ENCODE measurements at regions not wholly inside any gene's neighbourhood (a gene's known extent, or its start where the extent isn't known, plus 50 kb on each side); places are given as distances from the start of the nearest gene placed in this dataset.

DNA sequence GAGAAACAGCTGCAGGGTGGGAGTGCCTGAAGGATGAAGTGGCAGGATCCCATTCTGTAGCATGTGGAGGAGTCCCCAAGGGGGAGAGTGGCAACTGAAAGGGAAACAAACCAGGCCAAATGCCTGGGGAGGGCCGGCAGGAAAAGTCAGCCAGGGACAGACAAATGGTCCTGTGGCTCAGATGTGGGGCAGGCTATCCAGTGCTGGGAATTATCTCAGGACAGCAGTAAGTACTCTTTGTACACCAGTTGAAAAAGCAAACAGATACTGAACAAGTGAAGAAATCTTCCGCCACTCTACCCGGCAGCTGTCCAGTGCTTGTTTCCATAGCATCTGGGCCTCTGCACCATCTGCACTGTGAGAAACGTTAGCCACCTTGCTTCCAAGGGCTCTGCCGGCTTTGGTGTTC, 408.9 kb downstream of the LRATD1 start:
- H3K4me3 ChIP-seq, result no peak overlapping the region
- no peaks in the 10 kb centered on the region for H3K27me3 ChIP-seq
- H3K9me3 ChIP-seq, result no peaks in the 10 kb centered on the region
- H3K36me3 ChIP-seq, result no peaks in the 10 kb centered on the region
- DNase-seq, result no peak
- TF ChIP-seq, protein P1, sequence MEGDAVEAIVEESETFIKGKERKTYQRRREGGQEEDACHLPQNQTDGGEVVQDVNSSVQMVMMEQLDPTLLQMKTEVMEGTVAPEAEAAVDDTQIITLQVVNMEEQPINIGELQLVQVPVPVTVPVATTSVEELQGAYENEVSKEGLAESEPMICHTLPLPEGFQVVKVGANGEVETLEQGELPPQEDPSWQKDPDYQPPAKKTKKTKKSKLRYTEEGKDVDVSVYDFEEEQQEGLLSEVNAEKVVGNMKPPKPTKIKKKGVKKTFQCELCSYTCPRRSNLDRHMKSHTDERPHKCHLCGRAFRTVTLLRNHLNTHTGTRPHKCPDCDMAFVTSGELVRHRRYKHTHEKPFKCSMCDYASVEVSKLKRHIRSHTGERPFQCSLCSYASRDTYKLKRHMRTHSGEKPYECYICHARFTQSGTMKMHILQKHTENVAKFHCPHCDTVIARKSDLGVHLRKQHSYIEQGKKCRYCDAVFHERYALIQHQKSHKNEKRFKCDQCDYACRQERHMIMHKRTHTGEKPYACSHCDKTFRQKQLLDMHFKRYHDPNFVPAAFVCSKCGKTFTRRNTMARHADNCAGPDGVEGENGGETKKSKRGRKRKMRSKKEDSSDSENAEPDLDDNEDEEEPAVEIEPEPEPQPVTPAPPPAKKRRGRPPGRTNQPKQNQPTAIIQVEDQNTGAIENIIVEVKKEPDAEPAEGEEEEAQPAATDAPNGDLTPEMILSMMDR (IDR thresholded peaks at IDR 0.05), result no peak
- TF ChIP-seq POLR2A (IDR thresholded peaks at IDR 0.05), result no peak
- H3K27ac ChIP-seq, result peak overlapping the region; percentile 31 to 64 (median 55)
- 65 to 78% methylated on average over 5 of the region's 5 CpGs for WGBS, 2 donors
- H3K4me1 ChIP-seq, result peaks cover 0 to 6% (median 0%) of the 10 kb centered on the region in 3 donors
- intact Hi-C loops (cut with DNase I), result no loop called here

DNA sequence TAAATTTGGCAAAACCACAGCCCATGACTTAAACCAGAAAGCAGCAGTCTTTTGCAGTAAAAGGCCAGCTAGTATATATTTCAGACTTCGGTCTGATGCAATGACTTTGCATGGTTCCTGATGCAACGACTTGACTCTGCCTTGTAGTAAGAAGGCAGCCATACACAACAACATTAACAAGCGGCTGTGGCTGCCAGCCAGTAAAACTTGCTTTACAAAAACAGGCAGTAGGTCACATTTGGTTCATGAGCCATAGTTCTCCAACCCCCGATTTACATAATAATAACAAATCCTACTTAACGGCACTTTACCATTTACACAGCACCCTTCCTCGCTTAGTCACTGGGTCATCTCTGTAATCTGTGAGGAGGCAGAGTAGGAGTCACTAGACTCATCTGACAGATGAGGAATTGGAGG, 410.3 kb downstream of the LRATD1 start:
- no peaks in the 10 kb centered on the region for H3K27me3 ChIP-seq
- no peak overlapping the region for H3K4me3 ChIP-seq
- peak overlapping the region in 3 of 4 donors; percentile 55 to 69 (median 64) for H3K27ac ChIP-seq
- WGBS, 2 donors, result 29 to 44% methylated on average over 6 of the region's 6 CpGs
- H3K4me1 ChIP-seq, result peaks cover 0 to 6% (median 0%) of the 10 kb centered on the region in 3 donors
- H3K9me3 ChIP-seq, result no peaks in the 10 kb centered on the region
- intact Hi-C loops (cut with DNase I), result no loop called here
- DNase-seq, result no peak
- TF ChIP-seq POLR2A (IDR thresholded peaks at IDR 0.05), result no peak
- TF ChIP-seq, protein P1 (IDR thresholded peaks at IDR 0.05), result no peak
- H3K36me3 ChIP-seq, result no peaks in the 10 kb centered on the region

DNA sequence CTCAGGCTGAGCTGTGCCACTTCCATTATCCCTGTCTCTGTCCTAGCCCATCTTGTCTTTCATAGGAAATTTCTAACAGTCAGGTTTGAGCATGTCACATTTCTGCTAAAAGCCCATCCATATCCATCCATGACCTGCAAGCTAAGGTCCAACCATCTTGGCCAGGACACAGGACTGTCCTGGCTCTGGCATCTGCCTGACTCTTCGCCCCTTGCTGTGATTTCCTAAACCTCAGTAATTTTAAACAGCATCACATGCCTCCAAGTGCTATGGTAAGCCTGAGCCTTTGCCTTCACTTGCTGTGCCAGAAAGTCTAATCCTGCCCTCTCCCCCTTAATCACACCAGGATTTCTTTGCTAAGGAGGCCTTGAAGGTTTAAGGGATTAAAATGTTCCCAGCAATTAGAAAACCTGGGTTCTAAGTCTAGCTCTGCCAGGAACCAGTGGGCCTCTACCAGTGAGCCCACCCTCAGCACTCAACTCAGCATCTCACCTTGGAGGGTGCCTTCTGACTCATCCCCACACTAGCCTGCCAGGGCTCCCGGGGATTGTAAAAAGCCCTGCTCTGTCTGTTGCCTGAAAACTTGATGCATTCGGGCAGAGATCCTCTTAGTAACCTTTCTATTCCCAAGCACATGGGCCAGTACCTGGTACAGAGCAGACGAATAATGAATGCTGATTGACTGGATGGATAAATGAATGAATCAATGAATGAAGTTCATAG, 411.0 kb downstream of the LRATD1 start:
- no peak overlapping the region for H3K4me3 ChIP-seq
- no peak for TF ChIP-seq POLR2A (IDR thresholded peaks at IDR 0.05)
- TF ChIP-seq, protein P1 (IDR thresholded peaks at IDR 0.05), result no peak
- H3K4me1 ChIP-seq, result peaks cover 0 to 6% (median 0%) of the 10 kb centered on the region in 3 donors
- H3K36me3 ChIP-seq, result no peaks in the 10 kb centered on the region
- WGBS, 2 donors, result 36 to 46% methylated on average over 3 to 4 of the region's 4 CpGs
- peak overlapping the region in 3 of 4 donors; percentile 54 to 68 (median 55) for H3K27ac ChIP-seq
- intact Hi-C loops (cut with DNase I), result no loop called here
- H3K27me3 ChIP-seq, result no peaks in the 10 kb centered on the region
- DNase-seq, result no peak
- no peaks in the 10 kb centered on the region for H3K9me3 ChIP-seq

DNA sequence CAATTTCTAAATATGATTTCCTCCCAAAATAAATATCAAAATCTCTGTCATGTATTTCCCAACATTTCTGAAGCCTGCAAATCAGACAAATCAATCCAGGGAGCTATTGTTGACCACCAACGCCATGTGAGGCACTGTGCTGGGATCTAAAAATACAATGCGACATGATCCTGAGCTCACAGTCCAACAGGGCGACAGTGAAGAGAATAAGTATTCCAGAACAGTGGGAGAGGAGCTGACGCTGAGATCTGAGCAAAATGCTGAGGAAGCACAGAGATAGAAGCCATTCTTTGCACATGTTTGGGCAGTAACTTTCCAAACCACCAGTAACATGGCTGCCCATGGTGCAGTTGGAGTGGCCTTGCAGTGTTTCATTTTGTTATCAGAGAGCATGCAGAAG, 412.5 kb downstream of the LRATD1 start:
- DNase-seq, result no peak
- 82 to 86% methylated on average over 4 of the region's 4 CpGs for WGBS, 2 donors

DNA sequence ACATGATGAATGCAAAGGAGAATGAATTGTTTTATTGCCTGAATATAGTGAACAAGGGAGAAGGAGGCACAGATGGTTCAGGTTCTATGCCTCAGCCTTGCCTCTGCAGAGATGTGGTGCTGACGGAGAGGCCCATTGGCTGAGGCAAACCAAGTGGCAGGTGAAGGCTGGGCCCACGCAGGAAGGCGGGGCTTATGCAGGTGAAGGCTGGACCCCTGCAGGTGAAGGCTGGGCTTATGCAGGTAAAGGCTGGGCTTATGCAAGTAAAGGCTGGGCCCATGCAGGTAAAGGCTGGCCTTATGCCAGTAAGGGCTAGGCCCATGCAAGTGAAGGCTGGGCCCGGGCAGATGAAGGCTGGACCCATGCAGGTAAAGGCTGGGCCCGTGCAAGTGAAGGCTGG, 414.7 kb downstream of the LRATD1 start:
- TF ChIP-seq, protein P1 (IDR thresholded peaks at IDR 0.05), result no peak
- TF ChIP-seq POLR2A (IDR thresholded peaks at IDR 0.05), result no peak
- 73% methylated on average over 4 to 5 of the region's 5 CpGs for WGBS, 2 donors
- no peaks in the 10 kb centered on the region for H3K36me3 ChIP-seq
- no peaks in the 10 kb centered on the region for H3K9me3 ChIP-seq
- H3K27me3 ChIP-seq, result no peaks in the 10 kb centered on the region
- intact Hi-C loops (cut with DNase I), result no loop called here
- DNase-seq, result no peak
- peaks cover 0 to 6% (median 0%) of the 10 kb centered on the region in 3 donors for H3K4me1 ChIP-seq
- no peak overlapping the region for H3K27ac ChIP-seq
- no peak overlapping the region for H3K4me3 ChIP-seq

More for the DNA sequence above, 412.5 kb downstream of the LRATD1 start:
- TF ChIP-seq, protein P1 (IDR thresholded peaks at IDR 0.05), result no peak
- TF ChIP-seq POLR2A (IDR thresholded peaks at IDR 0.05), result no peak
- no peaks in the 10 kb centered on the region for H3K36me3 ChIP-seq
- intact Hi-C loops (cut with DNase I), result no loop called here
- H3K27me3 ChIP-seq, result no peaks in the 10 kb centered on the region
- H3K27ac ChIP-seq, result no peak overlapping the region
- H3K9me3 ChIP-seq, result no peaks in the 10 kb centered on the region
- H3K4me3 ChIP-seq, result no peak overlapping the region
- H3K4me1 ChIP-seq, result peaks cover 0 to 6% (median 0%) of the 10 kb centered on the region in 3 donors
